ENCODE measurements at regions not wholly inside any gene's neighbourhood (a gene's known extent, or its start where the extent isn't known, plus 50 kb on each side); places are given as distances from the start of the nearest gene placed in this dataset.
"Not testable (repeated sequence)": the region's sequence is repeated elsewhere in the genome, so short reads cannot be mapped to it uniquely, and the experiment has no call there.

- H4K20me1 ChIP-seq (ENCODE audit: insufficient read depth, low read length, poor library complexity, severe bottlenecking) = no peaks in the 10 kb centered on the region
Measured at GRCh38 chr15:54779271-54779670, 417.5 kb downstream of the RSL24D1 start.

GRCh38 chr15:54776410-54776809 is 420.3 kb downstream of the RSL24D1 start:
- H3K36me3 ChIP-seq (ENCODE audit: insufficient read depth, low read length) = no peaks in the 10 kb centered on the region
- H3K27me3 ChIP-seq (ENCODE audit: insufficient read depth, low read length, poor library complexity, severe bottlenecking) = no peaks in the 10 kb centered on the region
- H3K9me2 ChIP-seq (replicated peaks; ENCODE audit: low read depth, low read length) = no peaks in the 10 kb centered on the region
- no peaks in the 10 kb centered on the region for H3K79me2 ChIP-seq (ENCODE audit: insufficient read depth, low read length)
- no peaks in the 10 kb centered on the region for H3F3A ChIP-seq (ENCODE audit: low read depth)
- no peak overlapping the region for H3K9ac ChIP-seq (ENCODE audit: low read depth, low read length, poor library complexity, severe bottlenecking)
- H4K20me1 ChIP-seq (ENCODE audit: insufficient read depth, low read length, poor library complexity, severe bottlenecking) = no peaks in the 10 kb centered on the region
- no peak overlapping the region for H3K4me3 ChIP-seq (ENCODE audit: low read length, poor library complexity, severe bottlenecking)
- no peak overlapping the region for H2AFZ ChIP-seq (ENCODE audit: low read length)
- no peak overlapping the region for H3K4me2 ChIP-seq (ENCODE audit: low read depth, low read length, poor library complexity, severe bottlenecking)
- no peaks in the 10 kb centered on the region for H3K9me3 ChIP-seq (ENCODE audit: insufficient read depth, low read depth, low read length)
- TF ChIP-seq EZH2phosphoT487 (IDR thresholded peaks at IDR 0.05; ENCODE audit: borderline replicate concordance) (no peak), CTCF (conservative IDR thresholded peaks at IDR 0.05; ENCODE audit: low read length) (no peak)
- no peaks in the 10 kb centered on the region for H3K4me1 ChIP-seq (ENCODE audit: insufficient read depth, low read length, poor library complexity, severe bottlenecking)

More at GRCh38 chr15:54779271-54779670, 417.5 kb downstream of the RSL24D1 start:
- Histone ChIP-seq H3K79me2 (ENCODE audit: insufficient read depth, low read length) (no peaks in the 10 kb centered on the region), H3K36me3 (ENCODE audit: insufficient read depth, low read length) (no peaks in the 10 kb centered on the region), H3K27me3 (ENCODE audit: insufficient read depth, low read length, poor library complexity, severe bottlenecking) (no peaks in the 10 kb centered on the region), H3F3A (ENCODE audit: low read depth) (no peaks in the 10 kb centered on the region), H3K4me1 (ENCODE audit: insufficient read depth, low read length, poor library complexity, severe bottlenecking) (no peaks in the 10 kb centered on the region), H2AFZ (ENCODE audit: low read length) (no peak overlapping the region), H3K4me3 (ENCODE audit: low read length, poor library complexity, severe bottlenecking) (no peak overlapping the region), H3K9me3 (ENCODE audit: insufficient read depth, low read depth, low read length) (no peaks in the 10 kb centered on the region), H3K9ac (ENCODE audit: low read depth, low read length, poor library complexity, severe bottlenecking) (no peak overlapping the region), H3K4me2 (ENCODE audit: low read depth, low read length, poor library complexity, severe bottlenecking) (no peak overlapping the region), H3K9me2 (replicated peaks; ENCODE audit: low read depth, low read length) (no peaks in the 10 kb centered on the region)
- TF ChIP-seq EZH2phosphoT487 (IDR thresholded peaks at IDR 0.05; ENCODE audit: borderline replicate concordance) (no peak), CTCF (conservative IDR thresholded peaks at IDR 0.05; ENCODE audit: low read length) (no peak)

DNA sequence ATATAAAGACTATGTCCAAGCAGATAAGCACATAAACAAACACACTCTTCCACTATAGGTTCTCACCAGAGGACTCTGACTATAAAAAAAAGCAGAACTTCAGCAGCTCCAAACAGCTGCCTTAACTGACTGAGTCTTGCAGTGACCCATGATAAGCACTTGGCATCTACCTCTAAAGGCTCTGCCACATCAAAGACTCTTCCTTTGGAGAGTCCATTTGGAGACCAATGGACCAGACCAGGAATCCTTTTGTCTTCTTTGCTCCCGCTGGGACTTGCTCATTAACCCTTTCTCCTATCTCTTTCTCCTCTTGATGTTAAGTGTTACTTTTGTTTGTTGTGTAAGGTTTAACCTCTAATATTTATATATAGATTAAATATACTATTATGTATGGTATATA is 424.1 kb downstream of the RSL24D1 start:
- Histone ChIP-seq H3K36me3 (ENCODE audit: insufficient read depth, low read length) (no peaks in the 10 kb centered on the region), H3K4me3 (ENCODE audit: low read length, poor library complexity, severe bottlenecking) (no peak overlapping the region), H4K20me1 (ENCODE audit: insufficient read depth, low read length, poor library complexity, severe bottlenecking) (no peaks in the 10 kb centered on the region), H3K27me3 (ENCODE audit: insufficient read depth, low read length, poor library complexity, severe bottlenecking) (no peaks in the 10 kb centered on the region), H3K79me2 (ENCODE audit: insufficient read depth, low read length) (no peaks in the 10 kb centered on the region), H3F3A (ENCODE audit: low read depth) (no peaks in the 10 kb centered on the region), H3K9me2 (replicated peaks; ENCODE audit: low read depth, low read length) (no peaks in the 10 kb centered on the region), H3K4me1 (ENCODE audit: insufficient read depth, low read length, poor library complexity, severe bottlenecking) (no peaks in the 10 kb centered on the region), H3K9me3 (ENCODE audit: insufficient read depth, low read depth, low read length) (no peaks in the 10 kb centered on the region), H3K4me2 (ENCODE audit: low read depth, low read length, poor library complexity, severe bottlenecking) (no peak overlapping the region), H3K9ac (ENCODE audit: low read depth, low read length, poor library complexity, severe bottlenecking) (no peak overlapping the region), H2AFZ (ENCODE audit: low read length) (no peak overlapping the region)
- no peak for TF ChIP-seq CTCF (conservative IDR thresholded peaks at IDR 0.05; ENCODE audit: low read length)
- no peak for TF ChIP-seq EZH2phosphoT487 (IDR thresholded peaks at IDR 0.05; ENCODE audit: borderline replicate concordance)

- not testable (repeated sequence) for H3F3A ChIP-seq (ENCODE audit: low read depth); H3K9me3 ChIP-seq (ENCODE audit: insufficient read depth, low read depth, low read length); H3K27me3 ChIP-seq (ENCODE audit: insufficient read depth, low read length, poor library complexity, severe bottlenecking); H3K36me3 ChIP-seq (ENCODE audit: insufficient read depth, low read length); H4K20me1 ChIP-seq (ENCODE audit: insufficient read depth, low read length, poor library complexity, severe bottlenecking); H3K4me2 ChIP-seq (ENCODE audit: low read depth, low read length, poor library complexity, severe bottlenecking); H3K4me3 ChIP-seq (ENCODE audit: low read length, poor library complexity, severe bottlenecking); H3K4me1 ChIP-seq (ENCODE audit: insufficient read depth, low read length, poor library complexity, severe bottlenecking); H3K9ac ChIP-seq (ENCODE audit: low read depth, low read length, poor library complexity, severe bottlenecking); H3K9me2 ChIP-seq (replicated peaks; ENCODE audit: low read depth, low read length); H2AFZ ChIP-seq (ENCODE audit: low read length); H3K79me2 ChIP-seq (ENCODE audit: insufficient read depth, low read length)
Measured at GRCh38 chr15:54749461-54749860, 447.3 kb downstream of the RSL24D1 start.

All from Loucy (cell line).